Suppressor macrophage treated with lipopolysaccharide for 1 hour (primary cell): ENCODE measurements at regions not wholly inside any gene's neighbourhood (a gene's known extent, or its start where the extent isn't known, plus 50 kb on each side); places are given as distances from the start of the nearest gene placed in this dataset.
"Not testable (repeated sequence)": the region's sequence is repeated elsewhere in the genome, so short reads cannot be mapped to it uniquely, and the experiment has no call there.

ENCODE experiments used
- DNase-seq, 3 donors: peaks; one replicate each; pipeline ENCODE4 v3.0.0-alpha.2; 2020 to 2022

- DNase-seq: no peak
Measured at GRCh38 chr18:1306641-1307040, 402.0 kb downstream of the ADCYAP1 start.

- no peak for DNase-seq
Measured at GRCh38 chr18:1308686-1309085, 404.0 kb downstream of the ADCYAP1 start.

GRCh38 chr18:1311376-1311775, 406.7 kb downstream of the ADCYAP1 start:
- no peak for DNase-seq

GRCh38 chr18:1335345-1335744, 430.7 kb downstream of the ADCYAP1 start:
- DNase-seq: not testable (repeated sequence)

GRCh38 chr18:1350931-1351450, 446.3 kb downstream of the ADCYAP1 start:
- DNase-seq: no peak

- no peak for DNase-seq
Measured at GRCh38 chr18:1353025-1353424, 448.4 kb downstream of the ADCYAP1 start.

GRCh38 chr18:1357724-1358123, 453.1 kb downstream of the ADCYAP1 start:
- DNase-seq: no peak

- no peak for DNase-seq
Measured at GRCh38 chr18:1361936-1362335, 457.3 kb downstream of the ADCYAP1 start.

- no peak for DNase-seq
Measured at GRCh38 chr18:1370552-1370951, 465.9 kb downstream of the ADCYAP1 start.

- DNase-seq: no peak
Measured at GRCh38 chr18:1371724-1372123, 467.1 kb downstream of the ADCYAP1 start.

- no peak for DNase-seq
Measured at GRCh38 chr18:1383465-1383864, 478.8 kb downstream of the ADCYAP1 start.

- not testable (repeated sequence) for DNase-seq
Measured at GRCh38 chr18:1388468-1388867, 483.8 kb downstream of the ADCYAP1 start.

GRCh38 chr18:1392046-1392445, 487.4 kb downstream of the ADCYAP1 start:
- DNase-seq: no peak

- no peak for DNase-seq
Measured at GRCh38 chr18:1392865-1393734, 488.4 kb downstream of the ADCYAP1 start.

- no peak for DNase-seq
Measured at GRCh38 chr18:1393929-1394328, 489.3 kb downstream of the ADCYAP1 start.

- DNase-seq: no peak
Measured at GRCh38 chr18:1394426-1394825, 489.8 kb downstream of the ADCYAP1 start.

GRCh38 chr18:1394966-1395365, 490.3 kb downstream of the ADCYAP1 start:
- no peak for DNase-seq

- no peak for DNase-seq
Measured at GRCh38 chr18:1408376-1408775, 503.7 kb downstream of the ADCYAP1 start.

GRCh38 chr18:1412655-1413322, 508.1 kb downstream of the ADCYAP1 start:
- no peak for DNase-seq

- no peak for DNase-seq
Measured at GRCh38 chr18:1413323-1413675, 508.6 kb downstream of the ADCYAP1 start.

GRCh38 chr18:1416074-1416473, 511.4 kb downstream of the ADCYAP1 start:
- DNase-seq: no peak

GRCh38 chr18:1421502-1421901, 516.8 kb downstream of the ADCYAP1 start:
- DNase-seq: no peak

- DNase-seq: no peak
Measured at GRCh38 chr18:1422634-1423033, 518.0 kb downstream of the ADCYAP1 start.

GRCh38 chr18:1425679-1426078, 521.0 kb downstream of the ADCYAP1 start:
- no peak for DNase-seq
